GM19035 (cell line): ENCODE measurements at regions not wholly inside any gene's neighbourhood (a gene's known extent, or its start where the extent isn't known, plus 50 kb on each side); places are given as distances from the start of the nearest gene placed in this dataset.
"Not testable (repeated sequence)": the region's sequence is repeated elsewhere in the genome, so short reads cannot be mapped to it uniquely, and the experiment has no call there.

Experiments
- ATAC-seq: cut with Tn5 transposase; IDR thresholded peaks from one replicate; pipeline ENCODE4 v1.9.1; 2021; ENCODE audit not compliant: unreplicated experiment

- no peak for ATAC-seq
These were observed 170.8 kb downstream of the ETAA1 start for GRCh38 chr2:67567886-67568285.

- ATAC-seq: no peak
These were observed 173.5 kb downstream of the ETAA1 start for GRCh38 chr2:67570611-67571010.

GRCh38 chr2:67571785-67572718, 174.9 kb downstream of the ETAA1 start:
- ATAC-seq: no peak

GRCh38 chr2:67572721-67573435, 175.7 kb downstream of the ETAA1 start:
- ATAC-seq: no peak

GRCh38 chr2:67574230-67574629, 177.1 kb downstream of the ETAA1 start:
- no peak for ATAC-seq

GRCh38 chr2:67576226-67576625, 179.1 kb downstream of the ETAA1 start:
- no peak for ATAC-seq

- ATAC-seq: no peak
These were observed 179.9 kb downstream of the ETAA1 start for GRCh38 chr2:67576991-67577390.

- ATAC-seq: no peak
These were observed 182.1 kb downstream of the ETAA1 start for GRCh38 chr2:67579216-67579615.

- ATAC-seq: no peak
These were observed 182.7 kb downstream of the ETAA1 start for GRCh38 chr2:67579806-67580205.

GRCh38 chr2:67581751-67582150, 184.6 kb downstream of the ETAA1 start:
- ATAC-seq: no peak

- no peak for ATAC-seq
These were observed 186.1 kb downstream of the ETAA1 start for GRCh38 chr2:67583185-67583584.

- no peak for ATAC-seq
These were observed 188.3 kb downstream of the ETAA1 start for GRCh38 chr2:67585400-67585799.

GRCh38 chr2:67589121-67589520, 192.0 kb downstream of the ETAA1 start:
- ATAC-seq: not testable (repeated sequence)

GRCh38 chr2:67594522-67594921, 197.4 kb downstream of the ETAA1 start:
- ATAC-seq: not testable (repeated sequence)

GRCh38 chr2:67596871-67597270, 199.7 kb downstream of the ETAA1 start:
- ATAC-seq: no peak

- ATAC-seq: no peak
These were observed 202.4 kb downstream of the ETAA1 start for GRCh38 chr2:67599561-67599960.

- no peak for ATAC-seq
These were observed 203.2 kb downstream of the ETAA1 start for GRCh38 chr2:67600222-67600871.

- ATAC-seq: no peak
These were observed 203.8 kb downstream of the ETAA1 start for GRCh38 chr2:67600946-67601345.

GRCh38 chr2:67604360-67604759, 207.2 kb downstream of the ETAA1 start:
- no peak for ATAC-seq

GRCh38 chr2:67612576-67613042, 215.5 kb downstream of the ETAA1 start:
- no peak for ATAC-seq

- ATAC-seq: no peak
These were observed 216.1 kb downstream of the ETAA1 start for GRCh38 chr2:67613227-67613626.
